Right ventricle myocardium inferior (tissue), 1 donor: ENCODE measurements at regions not wholly inside any gene's neighbourhood (a gene's known extent, or its start where the extent isn't known, plus 50 kb on each side); places are given as distances from the start of the nearest gene placed in this dataset.

Experiments used
- ATAC-seq: fragments of 200-7000 bp; cut with Tn5 transposase; one replicate; pipeline ENCODE4 v1.9.1; 2020; ENCODE audit warnings: mild to moderate bottlenecking, moderate library complexity
- DNase-seq: peaks from one replicate; pipeline ENCODE4 v3.0.0; 2021; ENCODE audit errors: missing footprints
- intact Hi-C: fragments of 100-400 bp; cut with DNase I; formaldehyde crosslinking; loops from one replicate; pipeline ENCODE4 v1.11.0; 2022
- donor health status: DM: no; HTN: yes; CAD: no; lungs with severe emphysema.

GRCh38 chr12:25014961-25015360 lies 66.1 kb upstream of the BCAT1 start:
- intact Hi-C loops: no loop called here
- ATAC-seq (no peak), DNase-seq (no peak)

GRCh38 chr12:25013061-25013460 lies 64.2 kb upstream of the BCAT1 start:
- no peak for ATAC-seq
- DNase-seq: no peak
- intact Hi-C loops: no loop called here

- intact Hi-C loops: no loop called here
- DNase-seq (no peak), ATAC-seq (no peak)
These were observed 60.7 kb upstream of the BCAT1 start for GRCh38 chr12:25009496-25010092.

- ATAC-seq (no peak), DNase-seq (no peak)
These were observed 56.5 kb upstream of the BCAT1 start for GRCh38 chr12:25005376-25005775.

GRCh38 chr12:25004447-25004846 lies 55.5 kb upstream of the BCAT1 start:
- no peak for DNase-seq
- intact Hi-C loops: no loop called here
- no peak for ATAC-seq

More at GRCh38 chr12:25005376-25005775, 56.5 kb upstream of the BCAT1 start:
- intact Hi-C loops: no loop called here

GRCh38 chr12:25001311-25001710 lies 52.4 kb upstream of the BCAT1 start:
- DNase-seq (no peak), ATAC-seq (no peak)
- intact Hi-C loops: no loop called here
